NCI-H69 (cell line): ENCODE measurements at regions not wholly inside any gene's neighbourhood (a gene's known extent, or its start where the extent isn't known, plus 50 kb on each side); places are given as distances from the start of the nearest gene placed in this dataset.
"Not testable (repeated sequence)": the region's sequence is repeated elsewhere in the genome, so short reads cannot be mapped to it uniquely, and the experiment has no call there.

Source experiments
- DNase-seq: peaks from one replicate; lab custom pipeline; 2025; lab: John Stamatoyannopoulos, UW

GRCh38 chr12:63038713-63039100 is 103.8 kb upstream of the PPM1H start:
- DNase-seq: no peak

DNA sequence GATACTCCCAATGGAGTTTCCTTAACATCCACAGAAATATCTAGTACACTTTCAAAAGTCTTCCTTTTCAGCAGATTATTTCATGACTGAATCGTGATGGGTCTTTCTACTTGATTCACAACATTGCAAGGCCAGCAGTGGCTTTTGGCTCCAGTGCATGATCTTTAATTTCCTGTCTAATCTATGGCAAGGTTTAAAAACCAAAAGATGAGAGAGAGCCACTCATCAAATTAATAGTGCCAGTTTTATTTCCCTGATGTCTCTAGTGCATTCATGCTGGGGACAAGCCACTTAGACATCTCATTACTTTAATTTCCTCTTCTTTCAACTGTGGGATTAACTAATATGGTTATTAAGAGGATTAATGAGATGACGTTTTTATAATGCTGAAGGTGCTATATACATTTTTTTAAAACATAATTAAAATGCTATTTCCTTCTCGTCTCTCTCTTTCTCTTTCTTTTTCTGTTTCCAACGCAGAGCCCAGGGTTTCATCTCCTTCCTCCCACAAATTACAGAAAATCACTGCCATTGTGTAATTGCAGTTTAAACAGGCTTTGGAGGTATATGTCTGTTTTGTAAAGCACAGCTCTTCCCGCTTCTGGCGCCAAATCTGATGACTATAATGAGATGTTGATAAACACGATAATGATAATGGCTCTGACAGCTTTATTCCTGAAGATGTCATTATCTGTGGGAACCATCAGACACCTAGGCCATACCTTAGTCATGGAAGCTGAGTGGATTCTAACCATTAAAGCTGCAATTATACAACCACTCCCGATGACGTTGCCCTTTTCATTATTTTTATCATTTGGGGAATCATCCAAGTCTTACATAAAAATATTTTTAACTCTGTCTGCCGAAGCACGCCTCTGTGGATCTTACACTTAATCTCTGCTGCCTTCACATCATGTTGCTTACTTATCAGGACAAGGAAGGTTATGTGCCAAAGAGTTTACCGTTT is 103.1 kb upstream of the PPM1H start:
- DNase-seq: peak; percentile 95

GRCh38 chr12:63036974-63037335 is 102.0 kb upstream of the PPM1H start:
- no peak for DNase-seq

DNA sequence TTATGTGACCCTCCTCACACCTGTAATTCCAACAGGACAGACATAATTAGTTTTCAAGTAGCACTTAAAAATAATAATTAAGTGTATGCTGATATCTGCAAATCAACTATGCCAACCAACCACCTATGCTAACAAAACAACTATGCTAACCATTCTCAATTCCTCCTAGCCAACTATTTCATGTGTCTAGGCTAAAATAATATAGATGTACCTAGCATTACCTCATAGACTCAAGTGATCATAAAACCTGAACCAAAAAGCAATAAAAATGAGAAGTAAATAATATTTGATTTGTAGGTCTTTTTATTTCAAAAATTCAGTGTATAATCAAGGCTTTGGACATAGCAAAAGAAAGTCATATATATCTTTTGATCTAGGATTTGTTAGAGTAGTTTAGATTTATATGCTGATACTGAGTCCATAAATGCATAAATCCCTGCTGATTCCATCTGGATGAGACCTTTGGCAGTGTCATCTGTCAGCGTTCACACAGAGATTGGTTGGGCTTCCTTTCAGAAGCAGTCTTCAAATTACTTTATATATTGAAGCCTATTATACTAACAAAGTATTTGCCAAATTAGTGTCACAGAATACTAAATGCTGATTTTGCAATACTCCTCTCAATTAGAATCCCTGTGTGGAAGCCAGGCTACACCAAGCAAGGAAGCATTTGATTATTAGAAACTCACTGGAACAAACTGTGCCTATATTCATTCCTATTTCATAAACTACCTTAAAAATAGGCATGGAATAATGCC is 101.4 kb upstream of the PPM1H start:
- peak; percentile 81 for DNase-seq

DNA sequence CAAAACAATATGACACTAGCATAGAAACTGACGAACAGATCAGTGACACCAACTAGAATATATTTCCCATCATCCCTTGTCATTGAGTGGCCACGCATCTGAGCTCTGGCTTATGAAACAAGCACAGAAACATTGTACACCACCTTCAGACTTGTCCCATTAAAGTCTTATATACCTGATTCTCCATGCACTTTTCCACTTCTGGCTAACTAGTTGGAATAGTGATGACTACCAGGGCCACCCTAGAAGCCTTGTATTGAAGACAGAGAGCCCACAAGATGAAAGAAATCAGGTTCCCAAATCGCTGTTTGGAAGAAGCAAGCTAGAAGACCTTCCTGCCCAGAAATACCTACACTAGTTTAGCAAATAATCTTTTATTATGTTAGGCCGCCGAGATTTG is 99.7 kb upstream of the PPM1H start:
- no peak for DNase-seq

DNA sequence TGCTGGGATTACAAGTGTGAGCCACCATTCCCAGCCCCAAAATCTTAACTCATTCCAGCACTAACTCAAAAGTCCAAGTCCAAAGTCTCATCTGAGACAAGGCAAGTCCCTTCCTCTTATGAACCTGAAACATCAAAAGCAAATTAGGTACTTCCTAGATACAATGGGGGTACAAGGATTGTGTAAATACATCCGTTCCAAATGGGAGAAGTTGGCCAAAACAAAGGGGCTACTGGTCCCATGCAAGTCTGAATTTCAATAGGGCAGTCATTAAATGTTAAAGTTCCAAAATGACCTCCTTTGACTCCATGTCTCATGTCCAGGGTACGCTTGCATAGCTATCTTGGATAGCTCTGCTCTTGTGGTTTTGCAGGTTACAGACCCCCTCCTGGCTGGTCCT is 94.7 kb upstream of the PPM1H start:
- no peak for DNase-seq

GRCh38 chr12:63028951-63029350 is 94.0 kb upstream of the PPM1H start:
- no peak for DNase-seq

DNA sequence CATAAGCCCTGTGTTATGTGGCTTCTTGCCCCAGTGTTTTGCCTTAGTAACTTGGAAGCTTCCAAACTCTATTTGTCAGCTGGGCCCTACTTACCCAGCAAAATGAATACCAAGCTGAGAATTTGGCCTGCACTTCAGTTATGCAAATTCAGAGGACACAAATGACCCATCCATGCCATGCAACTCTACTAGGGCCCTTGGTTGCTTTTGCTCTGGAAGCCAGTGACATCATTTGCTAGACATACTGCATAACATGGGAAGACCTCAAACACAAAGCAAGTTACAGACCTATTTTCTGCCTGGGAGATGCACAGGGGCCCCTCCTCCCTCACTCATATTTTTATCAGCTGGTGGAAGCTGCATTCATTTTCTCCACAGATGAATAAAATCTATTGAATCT is 90.2 kb upstream of the PPM1H start:
- no peak for DNase-seq

DNA sequence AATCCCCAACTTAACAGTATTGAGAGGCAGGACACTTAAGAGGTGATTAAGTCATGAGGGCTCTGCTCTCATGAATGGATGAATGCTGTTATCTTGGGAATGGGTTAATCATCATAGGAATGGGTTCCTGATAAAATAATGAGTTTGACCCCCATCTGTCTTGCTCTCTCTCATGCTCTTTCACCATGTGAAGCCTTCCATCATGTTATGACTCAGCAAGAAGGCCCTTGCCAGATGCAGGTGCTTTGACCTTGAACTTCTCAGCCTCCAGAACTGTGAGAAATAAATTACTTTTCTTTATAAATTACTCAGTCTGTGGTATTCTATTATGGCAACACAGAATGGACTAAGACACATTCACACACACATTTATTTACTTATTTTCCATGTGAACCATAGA is 89.0 kb upstream of the PPM1H start:
- no peak for DNase-seq

DNA sequence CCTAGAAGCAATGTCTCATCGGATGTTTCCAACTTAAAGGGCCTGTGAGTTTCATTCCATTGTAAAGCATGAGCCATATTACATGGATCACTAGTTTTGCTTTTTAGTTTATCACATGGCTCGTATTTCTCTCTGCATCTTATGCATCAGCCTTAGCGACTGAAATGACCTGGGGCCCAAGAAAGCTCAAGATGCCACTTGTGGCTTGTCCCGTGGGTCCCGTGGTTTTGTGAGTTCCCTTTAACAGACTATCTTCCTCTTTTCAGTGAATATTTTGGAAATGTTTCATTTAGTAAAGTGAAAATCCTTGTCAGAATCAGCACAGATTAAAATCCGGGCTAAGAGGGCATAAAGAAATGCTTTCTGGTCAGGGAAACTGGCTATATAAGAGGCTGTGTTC is 86.2 kb upstream of the PPM1H start:
- no peak for DNase-seq

DNA sequence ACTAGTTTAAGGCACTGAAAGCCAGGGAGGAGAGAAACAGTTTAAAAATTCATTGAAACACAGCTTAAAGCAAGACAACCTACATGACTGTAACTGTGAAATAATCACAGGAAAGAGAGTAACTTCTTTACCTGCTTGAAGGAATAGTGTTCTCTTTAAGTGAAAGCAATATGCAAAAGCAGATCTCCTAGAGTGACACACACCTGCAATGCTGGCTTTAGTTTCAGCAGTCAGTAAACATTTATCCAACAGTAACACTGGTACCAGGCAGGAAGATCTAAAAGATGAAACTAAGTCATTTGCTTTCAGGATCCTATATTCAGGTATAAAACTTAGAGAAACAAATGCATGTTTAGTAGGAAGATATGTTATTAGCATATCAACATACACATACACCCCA is 85.3 kb upstream of the PPM1H start:
- no peak for DNase-seq

GRCh38 chr12:63018273-63018672 is 83.3 kb upstream of the PPM1H start:
- peak; percentile 43 for DNase-seq

GRCh38 chr12:63013302-63013701 is 78.4 kb upstream of the PPM1H start:
- DNase-seq: no peak

DNA sequence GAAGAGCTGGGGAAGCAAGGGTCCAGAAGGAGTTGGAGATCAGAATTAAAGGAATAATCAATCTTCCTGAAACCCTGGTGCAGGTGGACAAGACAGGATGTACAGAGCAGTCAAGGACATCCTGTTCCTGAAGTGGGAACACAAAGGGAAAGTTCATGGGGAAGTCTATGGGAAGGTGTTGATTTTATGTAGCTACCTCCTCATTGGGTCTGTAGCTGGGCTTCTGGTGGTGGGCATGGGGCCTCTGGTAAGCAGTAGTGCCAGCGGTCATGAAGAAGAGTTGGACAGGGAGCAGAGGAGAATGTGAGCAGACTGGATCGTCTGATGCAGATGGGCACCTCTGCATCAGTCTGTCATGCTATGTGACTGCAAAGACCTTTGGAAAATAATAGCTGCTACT is 75.7 kb upstream of the PPM1H start:
- no peak for DNase-seq

DNA sequence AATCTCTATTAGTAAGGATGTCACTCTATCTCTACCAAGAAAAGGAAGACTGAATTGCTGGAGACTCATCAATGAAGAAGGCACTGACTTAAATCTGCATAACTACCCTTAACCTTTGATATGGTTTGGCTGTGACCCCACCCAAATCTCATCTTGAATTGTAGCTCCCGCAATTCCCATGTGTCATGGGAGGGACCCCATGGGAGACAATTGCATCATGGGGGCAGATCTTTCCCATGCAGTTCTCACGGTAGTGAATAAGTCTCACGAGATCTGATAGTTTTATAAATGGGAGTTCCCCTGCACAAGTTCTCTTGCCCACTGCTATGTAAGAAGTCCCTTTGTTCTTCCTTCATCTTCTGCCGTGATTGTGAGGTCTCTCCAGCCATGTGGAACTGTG is 73.4 kb upstream of the PPM1H start:
- no peak for DNase-seq

GRCh38 chr12:63007726-63008125 is 72.8 kb upstream of the PPM1H start:
- no peak for DNase-seq

DNA sequence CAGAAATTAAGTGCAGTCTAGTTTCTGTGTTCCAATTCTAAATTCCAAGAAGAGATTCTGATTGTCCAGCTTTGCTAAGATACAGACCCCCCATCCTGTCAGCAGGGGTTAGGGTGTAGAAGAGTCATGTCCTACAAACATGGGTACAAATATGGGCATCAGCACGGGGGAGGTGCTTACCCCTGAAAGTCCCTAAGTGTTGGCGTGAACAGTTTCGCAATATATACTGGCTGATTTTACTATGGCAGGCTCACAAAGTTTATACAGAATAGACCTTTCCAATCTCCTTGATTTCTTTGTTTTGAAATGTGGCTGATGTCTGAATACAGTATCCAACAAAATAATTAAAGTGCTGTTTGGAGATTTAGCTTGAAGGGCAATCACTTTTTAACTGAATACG is 71.6 kb upstream of the PPM1H start:
- DNase-seq: no peak

DNA sequence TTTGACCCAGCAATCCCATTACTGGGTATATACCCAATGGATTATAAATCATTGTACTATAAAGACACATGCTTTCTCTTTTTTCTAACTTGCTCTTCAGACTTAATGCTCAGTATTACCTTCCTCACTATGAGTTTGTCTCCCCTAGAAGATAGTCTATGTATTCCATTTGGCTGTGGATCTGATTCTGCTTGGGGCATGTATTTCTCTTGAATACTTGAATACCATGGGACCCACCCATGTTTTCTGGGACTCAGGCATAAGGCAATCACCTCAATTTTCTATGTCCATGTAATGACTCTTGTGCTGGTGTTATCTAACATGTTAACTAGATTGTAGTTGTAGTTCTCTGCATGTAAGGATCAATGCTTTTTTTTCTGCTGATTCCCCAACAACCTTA is 70.4 kb upstream of the PPM1H start:
- no peak for DNase-seq

- no peak for DNase-seq
Measured at GRCh38 chr12:63003223-63003819, 68.4 kb upstream of the PPM1H start.

DNA sequence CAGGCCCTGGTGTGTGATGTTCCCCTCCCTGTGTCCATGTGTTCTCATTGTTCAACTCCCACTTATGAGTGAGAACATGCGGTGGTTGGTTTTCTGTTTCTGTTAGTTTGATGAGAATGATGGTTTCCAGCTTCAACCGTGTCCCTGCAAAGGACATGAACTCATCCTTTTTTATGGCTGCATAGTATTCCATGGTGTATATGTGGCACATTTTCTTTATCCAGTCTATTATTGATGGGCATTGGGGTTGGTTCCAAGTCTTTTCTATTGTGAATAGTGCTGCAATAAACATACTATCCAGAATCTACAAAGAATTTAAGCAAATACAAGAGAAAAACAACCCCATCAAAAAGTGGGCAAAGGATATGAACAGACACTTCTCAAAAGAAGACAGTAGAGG is 67.1 kb upstream of the PPM1H start:
- not testable (repeated sequence) for DNase-seq

DNA sequence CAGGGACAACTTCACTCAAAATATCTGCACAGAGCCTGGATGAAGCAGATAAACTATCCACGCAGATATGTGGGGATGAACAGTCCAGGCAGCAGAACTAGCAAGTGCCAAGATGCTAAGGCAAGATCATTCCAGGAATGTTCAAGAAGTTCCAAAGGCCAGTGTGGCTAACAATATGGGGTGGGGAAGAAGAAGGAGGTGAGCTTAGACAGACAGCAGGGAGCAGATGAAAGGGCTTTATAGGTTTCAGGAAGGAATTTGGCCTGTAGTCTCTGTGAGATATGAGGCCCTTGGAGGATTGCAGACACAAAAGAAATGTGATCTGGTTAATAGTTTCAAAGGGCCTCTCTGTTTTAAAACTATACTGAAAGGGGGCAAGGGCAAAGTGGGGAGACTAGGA is 63.5 kb upstream of the PPM1H start:
- no peak for DNase-seq

- peak; percentile 84 for DNase-seq
Measured at GRCh38 chr12:62995097-62995496, 60.1 kb upstream of the PPM1H start.

DNA sequence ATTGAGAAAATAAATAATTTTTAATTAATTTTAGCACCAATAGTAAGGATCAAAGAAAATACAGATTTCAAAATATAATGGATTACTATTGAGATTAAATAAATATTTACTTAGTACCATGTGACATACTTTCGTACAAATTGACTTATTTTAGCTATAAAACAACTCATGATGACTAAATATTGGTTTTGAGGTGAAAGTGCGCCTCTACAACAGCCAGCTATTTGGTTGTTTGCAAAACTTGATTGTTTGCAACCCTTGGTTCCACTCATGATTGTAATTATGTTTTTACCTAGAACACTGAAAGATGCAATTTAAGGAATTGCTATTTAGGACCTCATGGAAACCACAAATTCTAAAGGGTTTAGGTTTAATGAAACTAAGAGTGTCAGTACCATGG is 51.9 kb upstream of the PPM1H start:
- DNase-seq: no peak
